Breast epithelium (tissue), 4 donors: ENCODE measurements at regions not wholly inside any gene's neighbourhood (a gene's known extent, or its start where the extent isn't known, plus 50 kb on each side); places are given as distances from the start of the nearest gene placed in this dataset.

Experiments used
- DNase-seq, 2 donors: peaks; one replicate each; pipeline ENCODE4 v3.0.0-alpha.2; 2019; ENCODE audit warnings: low spot score in 2 of 2
- H3K27ac ChIP-seq, 2 donors: fragments of 200-600 bp; sonication (generic) in 1 of 2; one replicate each; pipeline ENCODE4 v1.5.1; 2016 to 2019; ENCODE audit warnings: mild to moderate bottlenecking in 1 of 2
- H3K27me3 ChIP-seq, 2 donors: fragments of 200-600 bp; sonication (generic) in 1 of 2; one replicate each; pipeline versions ENCODE4 v1.5.1 to v1.6.0; 2017 to 2019; ENCODE audit warnings: control low read depth in 1 of 2, mild to moderate bottlenecking in 1 of 2
- H3K36me3 ChIP-seq: fragments of 200-600 bp; one replicate; pipeline ENCODE4 v1.5.1; 2019
- H3K4me1 ChIP-seq, 2 donors: fragments of 200-600 bp; sonication (generic); one replicate each; pipeline ENCODE4 v1.5.1; 2016 to 2019; ENCODE audit warnings: control low read depth in 1 of 2
- H3K4me3 ChIP-seq, 3 donors: fragments of 200-600 bp; sonication (generic); 1 replicate in 2 of 3; 2 replicates in 1 of 3; pipeline ENCODE4 v1.5.1; 2016 to 2019; ENCODE audit warnings: mild to moderate bottlenecking in 3 of 3, moderate library complexity in 2 of 3
- H3K9me3 ChIP-seq, 2 donors: fragments of 200-600 bp; sonication (generic) in 1 of 2; one replicate each; pipeline ENCODE4 v1.5.1; 2016 to 2019; ENCODE audit warnings: control low read depth in 1 of 2
- CTCF ChIP-seq, 3 donors: fragments of 450-650 bp; IDR thresholded peaks; one replicate each; pipeline ENCODE4 v1.5.1; 2016 to 2017; ENCODE audit warnings: antibody characterized with exemption in 3 of 3, mild to moderate bottlenecking in 3 of 3, moderate library complexity in 3 of 3
- POLR2A ChIP-seq: fragments of 450-650 bp; IDR thresholded peaks from one replicate; pipeline ENCODE4 v1.6.1; 2016; ENCODE audit warnings: antibody characterized with exemption, mild to moderate bottlenecking, moderate library complexity
- POLR2AphosphoS5 ChIP-seq, 3 donors: sonication (generic); formaldehyde crosslinking; IDR thresholded peaks; one replicate each; pipeline ENCODE4 v1.6.1; 2017; ENCODE audit warnings: antibody characterized with exemption in 3 of 3
- intact Hi-C: fragments of 100-400 bp; cut with DNase I; formaldehyde crosslinking; loops from one replicate; pipeline ENCODE4 v1.15.1; 2023; ENCODE audit warnings: low total_unique reads

- Histone ChIP-seq H3K9me3 (no peaks in the 10 kb centered on the region), H3K27ac (no peak overlapping the region), H3K4me3 (no peak overlapping the region), H3K27me3 (no peaks in the 10 kb centered on the region), H3K4me1 (no peaks in the 10 kb centered on the region), H3K36me3 (no peaks in the 10 kb centered on the region)
- intact Hi-C loops, result no loop called here
- TF ChIP-seq CTCF (IDR thresholded peaks at IDR 0.05) (no peak), POLR2A (no peak), POLR2AphosphoS5 (IDR thresholded peaks at IDR 0.05) (no peak)
- no peak for DNase-seq
These were observed 153.6 kb upstream of the COL3A1 start for GRCh38 chr2:188820576-188820975.

- Histone ChIP-seq H3K36me3 (no peaks in the 10 kb centered on the region), H3K9me3 (no peaks in the 10 kb centered on the region), H3K4me3 (no peak overlapping the region), H3K27me3 (no peaks in the 10 kb centered on the region), H3K4me1 (no peaks in the 10 kb centered on the region), H3K27ac (no peak overlapping the region)
- no peak for DNase-seq
- intact Hi-C loops, result no loop called here
- TF ChIP-seq POLR2AphosphoS5 (IDR thresholded peaks at IDR 0.05) (no peak), CTCF (IDR thresholded peaks at IDR 0.05) (no peak)
These were observed 150.0 kb upstream of the COL3A1 start for GRCh38 chr2:188824125-188824524.

GRCh38 chr2:188833331-188833730 lies 140.8 kb upstream of the COL3A1 start:
- no peak for DNase-seq
- Histone ChIP-seq H3K27me3 (no peaks in the 10 kb centered on the region), H3K4me1 (no peaks in the 10 kb centered on the region), H3K9me3 (peaks cover 9 to 17% of the 10 kb centered on the region in 2 donors), H3K36me3 (no peaks in the 10 kb centered on the region), H3K27ac (no peak overlapping the region), H3K4me3 (no peak overlapping the region)
- intact Hi-C loops, result no loop called here
- TF ChIP-seq POLR2AphosphoS5 (IDR thresholded peaks at IDR 0.05) (no peak), CTCF (IDR thresholded peaks at IDR 0.05) (no peak)

- no peak for DNase-seq
- no peak overlapping the region for H3K27ac ChIP-seq
- no peak overlapping the region for H3K4me3 ChIP-seq
- intact Hi-C loops, result no loop called here
- H3K36me3 ChIP-seq, result no peaks in the 10 kb centered on the region
- H3K9me3 ChIP-seq, result peaks cover 9 to 21% of the 10 kb centered on the region in 2 donors
- TF ChIP-seq POLR2AphosphoS5 (IDR thresholded peaks at IDR 0.05) (no peak), POLR2A (no peak), CTCF (IDR thresholded peaks at IDR 0.05) (no peak)
- H3K27me3 ChIP-seq, result no peaks in the 10 kb centered on the region
- no peaks in the 10 kb centered on the region for H3K4me1 ChIP-seq
These were observed 140.4 kb upstream of the COL3A1 start for GRCh38 chr2:188833799-188834198.

- intact Hi-C loops, result no loop called here
- Histone ChIP-seq H3K4me1 (no peaks in the 10 kb centered on the region), H3K36me3 (no peaks in the 10 kb centered on the region), H3K4me3 (no peak overlapping the region), H3K27ac (no peak overlapping the region), H3K9me3 (peaks cover 6 to 27% of the 10 kb centered on the region in 2 donors), H3K27me3 (no peaks in the 10 kb centered on the region)
- DNase-seq, result no peak
- TF ChIP-seq POLR2AphosphoS5 (IDR thresholded peaks at IDR 0.05) (no peak), CTCF (IDR thresholded peaks at IDR 0.05) (no peak), POLR2A (no peak)
These were observed 139.2 kb upstream of the COL3A1 start for GRCh38 chr2:188835006-188835405.
